Right lobe of liver (tissue), 4 donors: ENCODE measurements at regions not wholly inside any gene's neighbourhood (a gene's known extent, or its start where the extent isn't known, plus 50 kb on each side); places are given as distances from the start of the nearest gene placed in this dataset.

Source experiments
- POLR2A ChIP-seq: fragments of 450-650 bp; IDR thresholded peaks from one replicate; pipeline ENCODE4 v1.6.1; 2017; ENCODE audit warnings: antibody characterized with exemption, mild to moderate bottlenecking
- TF ChIP-seq, protein P1 (sequence below), 4 donors: fragments of 200-600 bp in 3 of 4; fragments of 450-650 bp in 1 of 4; IDR thresholded peaks; one replicate each; pipeline versions ENCODE4 v1.5.1 to v1.8.0; 2016 to 2022; ENCODE audit warnings: antibody characterized with exemption in 4 of 4, mild to moderate bottlenecking in 2 of 4
- donor health status: DM: no; HTN: no; CAD: no.
- donor health status: DM: no; HTN: no; CAD: no.
- donor health status: DM: no; HTN: yes; CAD: no.

DNA sequence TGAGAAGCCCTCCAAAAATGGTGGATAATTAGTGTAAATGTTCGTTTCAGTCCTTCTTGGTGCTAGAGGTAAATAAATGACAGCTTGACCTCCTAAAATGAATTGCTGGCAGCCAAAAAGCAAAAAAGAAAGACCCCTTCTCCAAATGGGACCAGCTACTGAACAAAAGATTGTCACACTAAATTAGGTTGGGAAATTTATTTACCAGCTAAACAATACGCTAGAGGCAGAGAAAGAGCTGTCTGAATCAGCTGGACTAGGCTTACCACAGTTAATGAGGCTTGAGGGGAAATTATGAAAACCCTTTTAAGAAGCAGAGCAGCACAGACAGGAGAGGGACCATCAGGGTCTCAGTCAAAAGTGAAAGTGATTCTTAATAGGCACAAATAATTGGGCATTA is 498.9 kb downstream of the SUCLA2 start:
- TF ChIP-seq, protein P1, sequence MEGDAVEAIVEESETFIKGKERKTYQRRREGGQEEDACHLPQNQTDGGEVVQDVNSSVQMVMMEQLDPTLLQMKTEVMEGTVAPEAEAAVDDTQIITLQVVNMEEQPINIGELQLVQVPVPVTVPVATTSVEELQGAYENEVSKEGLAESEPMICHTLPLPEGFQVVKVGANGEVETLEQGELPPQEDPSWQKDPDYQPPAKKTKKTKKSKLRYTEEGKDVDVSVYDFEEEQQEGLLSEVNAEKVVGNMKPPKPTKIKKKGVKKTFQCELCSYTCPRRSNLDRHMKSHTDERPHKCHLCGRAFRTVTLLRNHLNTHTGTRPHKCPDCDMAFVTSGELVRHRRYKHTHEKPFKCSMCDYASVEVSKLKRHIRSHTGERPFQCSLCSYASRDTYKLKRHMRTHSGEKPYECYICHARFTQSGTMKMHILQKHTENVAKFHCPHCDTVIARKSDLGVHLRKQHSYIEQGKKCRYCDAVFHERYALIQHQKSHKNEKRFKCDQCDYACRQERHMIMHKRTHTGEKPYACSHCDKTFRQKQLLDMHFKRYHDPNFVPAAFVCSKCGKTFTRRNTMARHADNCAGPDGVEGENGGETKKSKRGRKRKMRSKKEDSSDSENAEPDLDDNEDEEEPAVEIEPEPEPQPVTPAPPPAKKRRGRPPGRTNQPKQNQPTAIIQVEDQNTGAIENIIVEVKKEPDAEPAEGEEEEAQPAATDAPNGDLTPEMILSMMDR (IDR thresholded peaks at IDR 0.05): no peak
- TF ChIP-seq POLR2A: no peak
